Activated CD4-positive, alpha-beta T cell treated with anti-CD3 and anti-CD28 coated beads, Interleukin-2, amount 10 ng/mL, durations not matched to agents 24 days and 14 days (primary cell): ENCODE measurements at regions not wholly inside any gene's neighbourhood (a gene's known extent, or its start where the extent isn't known, plus 50 kb on each side); places are given as distances from the start of the nearest gene placed in this dataset.

ENCODE experiments used
- DNase-seq: peaks from one replicate; pipeline ENCODE4 v3.0.0; 2022
- H3K27ac Mint-ChIP-seq: one replicate; pipeline ENCODE4 v1.8.0; 2022; ENCODE audit warnings: mild to moderate bottlenecking, mixed read lengths
- H3K27me3 Mint-ChIP-seq: one replicate; pipeline ENCODE4 v1.8.0; 2022; ENCODE audit warnings: mixed read lengths
- H3K36me3 Mint-ChIP-seq: one replicate; pipeline ENCODE4 v1.8.0; 2022; ENCODE audit warnings: low read depth, mild to moderate bottlenecking, mixed read lengths
- H3K4me1 Mint-ChIP-seq: one replicate; pipeline ENCODE4 v1.8.0; 2021; ENCODE audit warnings: mixed read lengths
- H3K4me3 Mint-ChIP-seq: one replicate; pipeline ENCODE4 v1.8.0; 2022; ENCODE audit warnings: mild to moderate bottlenecking, moderate library complexity, mixed read lengths
- H3K9me3 Mint-ChIP-seq: one replicate; pipeline ENCODE4 v1.8.0; 2021; ENCODE audit warnings: mixed read lengths
- intact Hi-C: fragments of 100-400 bp; cut with micrococcal nuclease; formaldehyde crosslinking; loops from one replicate; pipeline ENCODE4 v1.15.1; 2023

- intact Hi-C loops: no loop called here
- Mint-ChIP-seq H3K9me3 (no peaks in the 10 kb centered on the region), H3K36me3 (no peaks in the 10 kb centered on the region), H3K27me3 (peaks cover 2% of the 10 kb centered on the region), H3K4me3 (no peak overlapping the region), H3K4me1 (peaks cover 5% of the 10 kb centered on the region), H3K27ac (no peak overlapping the region)
- no peak for DNase-seq
Observed at GRCh38 chr16:89039756-89040155, 53.9 kb upstream of the ACSF3 start.

- no peak for DNase-seq
- Mint-ChIP-seq H3K27ac (no peak overlapping the region), H3K27me3 (peaks cover 2% of the 10 kb centered on the region), H3K9me3 (no peaks in the 10 kb centered on the region), H3K36me3 (no peaks in the 10 kb centered on the region), H3K4me3 (no peak overlapping the region), H3K4me1 (no peaks in the 10 kb centered on the region)
- intact Hi-C loops: no loop called here
Observed at GRCh38 chr16:89040391-89040790, 53.3 kb upstream of the ACSF3 start.

GRCh38 chr16:89040861-89041570 lies 52.6 kb upstream of the ACSF3 start:
- intact Hi-C loops: no loop called here
- Mint-ChIP-seq H3K9me3 (peaks cover 3% of the 10 kb centered on the region), H3K27ac (no peak overlapping the region)

GRCh38 chr16:89041571-89042481 lies 51.8 kb upstream of the ACSF3 start:
- Mint-ChIP-seq H3K9me3 (peaks cover 4% of the 10 kb centered on the region), H3K4me3 (no peak overlapping the region), H3K27me3 (peaks cover 2% of the 10 kb centered on the region), H3K36me3 (no peaks in the 10 kb centered on the region), H3K27ac (no peak overlapping the region), H3K4me1 (no peaks in the 10 kb centered on the region)
- DNase-seq: no peak
- intact Hi-C loops: no loop called here

More at GRCh38 chr16:89040861-89041570, 52.6 kb upstream of the ACSF3 start:
- Mint-ChIP-seq H3K4me1 (no peaks in the 10 kb centered on the region), H3K36me3 (no peaks in the 10 kb centered on the region), H3K27me3 (peaks cover 2% of the 10 kb centered on the region), H3K4me3 (no peak overlapping the region)
- DNase-seq: no peak

- Mint-ChIP-seq H3K36me3 (no peaks in the 10 kb centered on the region), H3K27ac (no peak overlapping the region), H3K4me3 (no peak overlapping the region), H3K9me3 (peaks cover 4% of the 10 kb centered on the region), H3K4me1 (no peaks in the 10 kb centered on the region), H3K27me3 (no peaks in the 10 kb centered on the region)
- no peak for DNase-seq
- intact Hi-C loops: no loop called here
Observed at GRCh38 chr16:89042711-89043551, 50.7 kb upstream of the ACSF3 start.

GRCh38 chr16:89043636-89044417 lies 49.8 kb upstream of the ACSF3 start:
- no peak overlapping the region for H3K27ac Mint-ChIP-seq
- intact Hi-C loops: no loop called here

More at GRCh38 chr16:89043636-89044417, 49.8 kb upstream of the ACSF3 start:
- no peak for DNase-seq
- Mint-ChIP-seq H3K9me3 (peaks cover 4% of the 10 kb centered on the region), H3K4me3 (no peak overlapping the region), H3K36me3 (no peaks in the 10 kb centered on the region), H3K4me1 (no peaks in the 10 kb centered on the region), H3K27me3 (no peaks in the 10 kb centered on the region)
